ENCODE measurements at regions not wholly inside any gene's neighbourhood (a gene's known extent, or its start where the extent isn't known, plus 50 kb on each side); places are given as distances from the start of the nearest gene placed in this dataset.
"Not testable (repeated sequence)": the region's sequence is repeated elsewhere in the genome, so short reads cannot be mapped to it uniquely, and the experiment has no call there.

DNA sequence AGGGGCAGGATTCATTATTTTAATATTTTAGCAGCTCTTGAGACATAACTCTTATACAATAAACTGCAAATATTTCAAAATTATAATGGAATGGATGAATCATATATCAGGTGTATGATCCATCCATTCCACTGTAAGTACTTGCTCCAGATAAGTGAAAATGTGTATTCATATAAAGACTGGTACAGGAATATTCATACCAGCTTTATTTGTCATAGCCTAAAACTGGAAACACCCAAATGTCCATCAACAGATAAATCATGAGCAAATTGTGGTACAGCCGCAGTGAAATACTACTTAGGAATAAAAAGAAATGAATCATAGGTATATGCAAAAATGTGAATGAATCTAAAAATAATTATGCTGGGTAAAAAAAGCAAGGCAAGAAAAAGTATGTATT, 263.6 kb upstream of the SYT10 start:
- no peak for DNase-seq

DNA sequence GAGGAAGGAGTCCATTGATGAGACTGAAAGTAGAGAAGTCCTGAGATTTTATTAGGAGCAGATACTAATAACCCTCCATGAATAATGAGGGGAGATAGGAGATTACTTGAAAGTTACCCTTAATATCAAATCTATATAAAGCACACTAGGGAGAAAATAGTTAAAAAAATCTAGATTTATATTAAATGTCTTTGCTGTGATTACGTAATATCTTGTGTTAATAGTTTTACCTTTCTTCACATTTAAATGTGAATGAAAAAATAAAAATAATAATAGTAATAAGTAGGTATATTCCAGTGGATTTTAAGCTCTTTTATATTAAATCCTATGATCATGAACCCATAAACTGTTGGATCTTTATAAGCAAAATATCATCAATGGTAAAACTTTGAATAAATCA, 267.3 kb upstream of the SYT10 start:
- no peak for DNase-seq

GRCh38 chr12:33708935-33709334, 269.3 kb upstream of the SYT10 start:
- DNase-seq: no peak

DNA sequence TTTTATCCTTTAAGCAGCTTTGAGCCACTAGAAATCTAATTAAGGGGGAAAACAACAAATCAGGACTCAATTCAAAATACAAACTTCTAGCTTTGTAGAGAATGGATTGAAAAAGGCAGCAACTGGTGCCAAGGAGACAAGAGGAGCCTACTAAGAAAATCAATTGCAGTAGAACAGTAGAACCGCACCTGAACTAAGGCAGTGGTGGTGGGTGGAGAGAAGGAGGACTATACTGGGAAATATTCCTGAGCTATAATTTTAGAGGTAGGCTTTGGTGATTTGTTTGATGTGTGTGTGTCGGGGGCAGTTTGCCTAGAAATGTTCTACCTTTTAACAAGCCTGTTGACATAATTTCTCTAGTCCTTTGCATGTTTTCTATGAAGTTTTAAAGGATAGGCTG, 270.9 kb upstream of the SYT10 start:
- DNase-seq: no peak

- DNase-seq: no peak
These were observed 279.0 kb upstream of the SYT10 start for GRCh38 chr12:33718631-33719030.

- no peak for DNase-seq
These were observed 281.9 kb upstream of the SYT10 start for GRCh38 chr12:33721561-33721960.

DNA sequence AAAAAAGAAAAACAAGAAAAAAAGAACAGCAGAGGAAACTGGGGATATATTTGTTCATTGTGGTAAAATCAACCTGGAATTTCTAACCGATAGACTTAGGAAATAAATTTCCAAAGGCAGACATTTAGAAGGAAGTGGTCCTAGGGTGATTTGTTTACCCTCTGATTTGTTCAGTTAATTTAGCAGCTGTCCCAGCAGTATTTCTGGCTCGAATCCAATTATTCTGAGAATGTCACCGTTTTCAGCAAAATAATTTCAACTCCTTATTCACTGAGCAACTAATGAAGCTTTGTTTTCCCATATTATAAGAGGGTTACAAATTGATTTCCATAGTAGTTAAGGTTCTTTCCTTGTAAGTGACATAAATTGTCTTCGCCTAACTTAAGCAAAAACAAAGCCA, 285.2 kb upstream of the SYT10 start:
- DNase-seq: no peak

- DNase-seq: no peak
These were observed 287.4 kb upstream of the ALG10 start for GRCh38 chr12:33734871-33735270.

DNA sequence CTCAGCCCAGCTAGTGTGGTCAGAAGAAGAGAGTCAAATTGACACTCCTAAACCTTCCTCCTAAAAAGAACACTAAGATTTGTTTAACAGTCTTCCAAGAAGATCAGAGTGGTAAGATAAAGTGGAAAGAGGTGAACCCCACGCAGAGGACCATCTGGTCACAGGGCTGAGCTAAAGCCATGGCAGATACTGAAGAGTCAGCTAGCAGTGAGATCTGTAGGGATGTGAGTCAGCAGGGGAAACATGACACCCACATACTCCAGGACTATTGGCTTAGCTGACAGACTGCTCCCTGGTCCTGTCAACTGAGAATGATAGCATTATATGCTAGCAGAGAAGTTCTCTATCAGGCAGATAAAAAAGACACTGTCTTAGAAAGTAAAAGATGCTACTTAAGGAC, 269.4 kb upstream of the ALG10 start:
- no peak for DNase-seq

DNA sequence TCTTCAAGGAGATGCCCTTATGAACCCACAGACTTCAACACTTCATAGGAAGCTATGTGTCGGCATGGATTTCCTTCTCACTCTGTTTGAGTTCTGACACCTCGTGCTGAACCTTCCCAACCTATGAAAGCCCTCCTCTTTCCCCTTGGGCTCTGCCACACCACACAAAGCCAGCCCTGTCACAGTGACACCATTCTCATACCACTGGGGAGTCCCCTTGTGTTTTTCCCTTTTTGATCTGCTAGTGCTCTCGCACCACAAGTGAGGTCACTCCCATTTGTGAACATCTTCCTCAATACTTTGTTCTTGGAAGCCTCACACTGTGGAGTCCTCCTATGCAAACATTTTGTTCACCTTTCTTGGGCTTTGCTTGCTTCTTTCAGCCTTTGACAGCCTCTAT, 264.6 kb upstream of the ALG10 start:
- no peak for DNase-seq

DNA sequence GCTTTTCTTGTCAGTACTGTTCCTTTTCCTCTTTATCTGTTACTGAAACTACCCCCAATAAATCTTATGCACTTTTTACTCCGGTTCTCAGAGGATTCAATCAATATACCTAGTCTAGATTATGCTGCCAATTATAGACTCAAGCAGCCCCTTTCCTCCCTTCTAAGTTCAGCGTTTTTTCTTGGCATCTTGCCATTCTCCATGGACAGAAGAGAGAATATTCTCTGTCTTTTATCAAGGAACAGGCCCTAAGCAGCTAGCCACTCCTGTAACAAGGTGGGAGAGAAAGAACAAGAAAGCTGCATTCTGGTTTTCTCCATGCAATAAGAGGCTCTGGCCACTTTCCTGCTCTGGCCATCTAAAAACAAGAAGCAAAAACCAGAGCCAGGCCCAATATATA, 263.0 kb upstream of the ALG10 start:
- DNase-seq: no peak

GRCh38 chr12:33763331-33763730, 259.0 kb upstream of the ALG10 start:
- no peak for DNase-seq

DNA sequence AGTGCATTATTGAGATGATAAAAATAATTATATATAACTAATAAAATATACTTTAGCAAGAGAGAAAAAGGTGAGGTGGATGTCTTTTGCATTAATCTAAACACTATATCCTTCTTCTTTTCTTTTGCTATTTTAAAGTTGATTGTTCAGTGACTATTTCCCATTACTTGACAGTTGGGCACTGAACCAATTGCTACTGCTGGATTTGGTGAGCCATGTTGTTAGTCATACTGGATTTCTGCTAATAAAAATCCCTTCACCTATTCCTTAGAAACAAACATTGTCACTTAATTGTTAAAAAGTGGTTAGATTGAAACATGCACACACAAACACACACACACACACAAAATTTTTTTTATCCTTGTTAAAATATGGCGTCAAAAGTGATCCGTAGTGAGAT, 251.6 kb upstream of the ALG10 start:
- DNase-seq: no peak

- DNase-seq: no peak
These were observed 250.4 kb upstream of the ALG10 start for GRCh38 chr12:33771889-33772288.

- not testable (repeated sequence) for DNase-seq
These were observed 249.2 kb upstream of the ALG10 start for GRCh38 chr12:33773091-33773490.

DNA sequence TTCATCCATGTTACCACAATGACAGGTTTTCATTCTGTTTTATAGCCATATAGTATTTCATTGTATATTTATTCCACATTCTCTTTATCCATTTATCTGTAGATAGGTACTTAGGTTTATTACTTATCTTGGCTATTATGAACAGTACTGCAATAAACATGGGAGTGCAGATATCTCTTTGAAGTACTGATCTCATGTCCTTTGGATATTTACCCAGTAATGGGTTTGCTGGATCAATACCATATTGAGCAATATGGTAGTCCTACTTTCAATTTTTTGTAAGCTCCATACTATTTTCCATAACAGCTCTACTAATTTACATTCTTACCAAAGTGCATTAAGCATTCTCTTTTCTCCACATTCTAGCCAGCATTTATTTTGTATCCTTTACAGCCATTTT, 235.8 kb upstream of the ALG10 start:
- DNase-seq: no peak

DNA sequence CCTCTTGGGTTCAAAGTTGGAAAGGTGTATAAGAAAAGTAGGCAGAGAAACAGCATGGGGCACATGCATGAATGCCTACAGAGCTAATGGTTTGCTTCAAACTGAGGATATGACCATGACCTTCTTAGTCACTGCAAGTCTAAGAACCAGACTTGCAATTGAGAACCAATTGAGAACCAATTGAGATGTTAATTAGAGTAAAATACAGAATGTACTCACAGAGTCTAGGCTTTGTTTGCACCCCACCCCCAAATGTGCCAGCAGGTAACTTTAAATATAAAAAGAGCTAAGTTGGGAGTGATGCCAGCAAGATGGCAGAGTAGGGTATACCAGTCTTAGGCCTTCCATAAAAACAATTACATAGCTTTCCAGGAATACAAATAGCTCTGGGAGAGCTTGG, 227.3 kb upstream of the ALG10 start:
- DNase-seq: no peak

- no peak for DNase-seq
These were observed 226.8 kb upstream of the ALG10 start for GRCh38 chr12:33795536-33795935.

DNA sequence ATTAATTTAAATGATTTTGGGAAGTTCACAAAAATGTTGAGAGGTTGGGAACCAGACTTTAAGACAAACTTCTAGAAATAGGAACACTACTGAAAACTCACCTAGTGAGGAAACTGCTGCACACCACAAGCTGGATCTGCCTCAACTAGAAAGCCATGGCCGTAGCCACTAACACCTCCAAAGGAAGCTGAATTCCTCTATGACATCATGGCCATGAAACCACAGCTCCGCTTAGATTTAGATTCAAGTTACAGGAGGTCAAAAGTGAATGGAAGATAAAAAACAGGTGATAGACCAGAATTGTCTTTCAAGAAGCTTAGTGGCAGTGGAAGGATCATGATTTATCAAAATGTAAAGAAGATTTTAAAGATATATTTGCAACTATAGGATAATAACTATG, 208.8 kb upstream of the ALG10 start:
- no peak for DNase-seq

GRCh38 chr12:33817713-33818112, 204.6 kb upstream of the ALG10 start:
- no peak for DNase-seq

- no peak for DNase-seq
These were observed 204.0 kb upstream of the ALG10 start for GRCh38 chr12:33818313-33818712.

DNA sequence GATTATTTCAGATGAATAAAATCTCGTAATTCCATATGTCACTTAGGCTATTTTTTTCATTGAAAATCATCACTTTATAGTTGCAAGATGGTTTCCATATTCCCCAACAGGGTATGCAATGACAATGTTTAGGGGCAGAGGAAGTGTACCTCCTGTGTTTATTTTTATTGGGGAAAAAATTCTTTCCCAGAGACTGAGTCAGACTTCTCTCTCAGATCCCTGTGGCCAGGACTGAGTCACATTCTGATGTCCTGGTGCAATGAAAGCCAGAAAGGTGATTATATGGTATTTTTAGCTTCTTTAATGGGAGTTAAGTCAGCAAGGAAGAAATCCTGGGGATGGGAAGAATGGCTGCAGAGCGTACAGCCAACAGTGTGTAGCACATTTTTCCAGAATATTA, 196.9 kb upstream of the ALG10 start:
- no peak for DNase-seq

DNA sequence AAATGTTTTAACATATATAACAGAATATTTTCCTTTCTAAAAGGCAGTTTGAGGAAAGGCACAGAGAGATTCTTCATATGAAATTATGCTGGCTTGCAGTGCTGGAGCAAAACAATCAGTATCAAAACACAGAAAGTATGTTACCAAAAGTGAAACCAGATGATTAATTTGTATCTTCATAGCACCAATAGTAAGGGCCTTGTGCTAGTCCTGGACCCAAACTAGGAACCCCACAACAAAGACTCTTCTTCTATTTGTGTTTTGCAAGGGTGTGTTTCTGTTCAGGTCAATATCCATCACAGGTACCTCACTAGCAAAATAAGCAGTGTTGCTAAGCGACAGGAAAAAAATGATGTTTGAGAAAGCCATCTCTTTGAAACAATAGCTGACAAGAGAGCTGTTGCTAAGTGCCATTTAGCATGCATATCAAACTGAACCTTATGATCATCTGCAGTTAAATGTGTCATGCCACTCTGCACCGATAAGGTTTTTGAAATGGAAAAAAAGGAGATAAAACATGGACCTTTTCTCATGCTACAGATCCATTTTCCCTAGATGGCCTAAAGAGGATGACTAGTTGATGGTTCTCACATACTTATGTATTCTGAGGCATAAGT, 196.2 kb upstream of the ALG10 start:
- DNase-seq: no peak

- DNase-seq: no peak
These were observed 194.0 kb upstream of the ALG10 start for GRCh38 chr12:33828326-33828725.

- DNase-seq: no peak
These were observed 192.2 kb upstream of the ALG10 start for GRCh38 chr12:33830070-33830469.

GRCh38 chr12:33832900-33833299, 189.4 kb upstream of the ALG10 start:
- no peak for DNase-seq
